ENCODE measurements at regions not wholly inside any gene's neighbourhood (a gene's known extent, or its start where the extent isn't known, plus 50 kb on each side); places are given as distances from the start of the nearest gene placed in this dataset.

DNA sequence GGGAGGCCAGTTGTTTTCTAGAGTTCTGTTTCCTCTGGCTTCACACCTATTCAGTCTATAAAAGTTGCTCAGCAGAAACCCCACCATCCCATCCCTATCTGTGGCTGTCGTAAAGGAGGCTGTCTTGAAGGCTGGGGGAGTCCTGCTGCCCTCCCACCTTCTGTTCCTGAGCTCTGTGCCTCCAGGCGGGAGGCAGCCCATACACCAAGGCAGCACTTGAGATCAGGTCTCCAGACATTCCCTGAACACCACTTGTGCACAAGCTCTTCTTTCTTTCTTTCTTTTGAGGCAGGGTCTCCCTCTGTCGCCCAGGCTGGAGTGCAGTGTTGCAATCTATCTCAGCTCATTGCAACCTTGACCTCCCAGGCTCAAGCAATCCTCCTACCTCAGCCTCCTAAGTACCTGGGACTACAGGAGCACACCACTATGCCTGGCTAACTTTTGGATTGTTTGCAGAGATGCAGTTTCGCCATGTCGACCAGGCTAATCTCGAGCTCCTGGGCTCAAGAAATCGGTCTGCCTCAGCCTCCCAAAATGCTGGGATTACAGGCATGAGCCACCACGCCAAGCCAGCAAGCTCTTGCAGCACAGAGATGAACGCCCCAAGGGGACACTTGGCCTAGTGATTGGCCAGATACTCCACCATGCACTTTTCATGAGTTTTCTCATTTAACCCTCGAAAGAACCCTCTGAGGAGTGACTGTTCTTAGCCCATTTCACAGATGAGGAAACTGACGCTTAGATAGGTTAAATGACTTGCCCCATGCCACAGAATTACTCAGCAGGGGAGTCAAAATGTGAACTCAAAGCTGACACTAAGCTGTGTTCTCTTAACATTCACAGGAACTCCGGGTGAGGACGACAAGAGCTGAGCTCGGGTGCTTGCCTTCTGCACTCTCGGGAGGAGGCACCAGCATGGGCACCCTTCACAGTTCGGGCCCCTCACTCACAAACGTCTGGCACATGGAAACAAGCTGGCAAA is 55.8 kb upstream of the ENPP6 start:
- in situ Hi-C loops (cut with MboI) = no loop called here
- no peak for FAIRE-seq
- CTCF ChIA-PET = interaction anchor here (1.0 to 16.4 kb wide), 6 partner anchors 9 to 266 kb away, joined by 3 to 348 read pairs (median 4); no protein-coding TSS in a partner anchor

More for the DNA sequence above, 55.8 kb upstream of the ENPP6 start:
- intact Hi-C loops (cut with micrococcal nuclease; ENCODE audit: unreplicated experiment) = no loop called here
- POLR2A ChIA-PET = interaction anchor here (0.6 to 2.9 kb wide), 9 partner anchors 8 to 264 kb away, joined by 3 to 16 read pairs (median 3); no protein-coding TSS in a partner anchor
- Histone ChIP-seq H3K27me3 (replicated peaks in 1 of 2; ENCODE audit: control insufficient read depth in 2 of 2, insufficient read depth in 2 of 2, low read length in 1 of 2) (no peaks in the 10 kb centered on the region), H3K4me1 (ENCODE audit: control insufficient read depth, insufficient read depth, low read length) (peaks cover 60% of the 10 kb centered on the region), H3K36me3 (ENCODE audit: control insufficient read depth in 2 of 2, insufficient read depth in 2 of 2, low read length in 1 of 2) (no peaks in the 10 kb centered on the region), H3K9me3 (replicated peaks; ENCODE audit: control insufficient read depth, insufficient read depth, low read length) (peaks cover 21% of the 10 kb centered on the region), H3K4me3 (no peak overlapping the region), H3K27ac (ENCODE audit: control insufficient read depth, insufficient read depth) (peak overlapping the region; percentile 81), H4K20me1 (ENCODE audit: control insufficient read depth, insufficient read depth) (no peaks in the 10 kb centered on the region), H3K9ac (ENCODE audit: control insufficient read depth, insufficient read depth, low read length) (peak overlapping the region; percentile 55), H3K79me2 (ENCODE audit: control insufficient read depth, insufficient read depth, low read length) (peaks cover 18% of the 10 kb centered on the region), H2AFZ (ENCODE audit: control insufficient read depth, low read depth, low read length) (peak overlapping the region; percentile 13), H3K4me2 (ENCODE audit: control insufficient read depth, insufficient read depth) (peak overlapping the region; percentile 49)
- DNase-seq (ENCODE audit: low read depth, low spot score) (no peak), ATAC-seq (peak; percentile 82)
- TF ChIP-seq CBFB (IDR thresholded peaks at IDR 0.05; ENCODE audit: low read depth) (0 out of 2 replicates have a peak, but pooled peaks have one; percentile 22), SMARCA5 (IDR thresholded peaks at IDR 0.05) (no peak), IRF4 (IDR thresholded peaks at IDR 0.05; ENCODE audit: low read depth, low read length) (0 out of 2 replicates have a peak, but pooled peaks have one; percentile 30), IKZF1 (conservative IDR thresholded peaks at IDR 0.05) (no peak), ZNF274 (IDR thresholded peaks at IDR 0.05; ENCODE audit: insufficient read depth, insufficient read length) (no peak), RELA (IDR thresholded peaks at IDR 0.05; ENCODE audit: borderline replicate concordance, partially characterized antibody) (no peak), POLR2A (IDR thresholded peaks at IDR 0.05; ENCODE audit: low read depth, low read length) (peak; percentile 35; the same call in 1 of the 2 replicates), JUNB (IDR thresholded peaks at IDR 0.05) (peak; percentile 86), KAT2A (conservative IDR thresholded peaks at IDR 0.05; ENCODE audit: control insufficient read depth, low read depth, low read length) (no peak)
- no TSS peak for BruUV-seq (replicated peaks)
- WGBS (ENCODE audit: insufficient coverage, insufficient replicate concordance, low lambda C conversion rate, missing lambda C conversion rate) = 7% methylated on average over 17 of the region's 17 CpGs
- RAD21 ChIA-PET (ENCODE audit: unreplicated experiment) = interaction anchor here (0.6 to 4.4 kb wide), 7 partner anchors 8 to 376 kb away, joined by 3 to 24 read pairs (median 4); partner anchors contain the start of gene PRIMPOL
- SMC1A ChIA-PET (ENCODE audit: uncharacterized antibody, unreplicated experiment) = interaction anchor here (0.6 to 17.1 kb wide), 16 partner anchors 9 to 1072 kb away, joined by 3 to 325 read pairs (median 5); no protein-coding TSS in a partner anchor
